Endothelial cell of umbilical vein (primary cell): ENCODE measurements at regions not wholly inside any gene's neighbourhood (a gene's known extent, or its start where the extent isn't known, plus 50 kb on each side); places are given as distances from the start of the nearest gene placed in this dataset.
"Not testable (repeated sequence)": the region's sequence is repeated elsewhere in the genome, so short reads cannot be mapped to it uniquely, and the experiment has no call there.

Experiments used
- BruUV-seq: library from RNA; stranded (reverse); fragments of 400-500 nt; replicated peaks from 2 replicates; lab custom pipeline; 2021; lab: Mats Ljungman, UMichigan
- CTCF ChIA-PET: fragments of 300-600, 350-600 bp; sonication (Branson Sonifier 250); formaldehyde crosslinking; loops from one replicate; lab custom pipeline; 2021; ENCODE audit warnings: antibody characterized with exemption, inconsistent platforms; lab: Charles Lee
- POLR2A ChIA-PET: fragments of 300-600, 350-600 bp; sonication (Branson Sonifier 250); formaldehyde crosslinking; loops from one replicate; lab custom pipeline; 2021; ENCODE audit warnings: antibody characterized with exemption, inconsistent platforms; lab: Charles Lee
- DNase-seq: peaks from one replicate; pipeline ENCODE4 v3.0.0-alpha.2; 2011; ENCODE audit warnings: low read depth, low spot score
- FAIRE-seq: peaks from 2 replicates; lab custom pipeline; 2011; peaks lifted over from hg19 to GRCh38; lab: Jason Lieb, UNC
- H2AFZ ChIP-seq: 2 replicates; pipeline ENCODE4 v1.6.0; 2012; ENCODE audit warnings: low read depth, low read length, control low read depth, inconsistent platforms
- H3K27ac ChIP-seq: 2 replicates; pipeline ENCODE4 v1.5.1; 2011; ENCODE audit warnings: low read depth, mild to moderate bottlenecking, control low read depth, low read length, moderate library complexity; ENCODE audit not compliant: insufficient read depth
- H3K27me3 ChIP-seq, 2 experiments: 2 replicates each; pipeline versions ENCODE4 v1.6.0 to v1.6.1; 2011; ENCODE audit warnings: low read length in 2 of 2, mixed read lengths in 1 of 2; ENCODE audit not compliant: control insufficient read depth in 2 of 2, insufficient read depth in 2 of 2
- H3K36me3 ChIP-seq, 2 experiments: 2 replicates in 1 of 2; 3 replicates in 1 of 2; pipeline ENCODE4 v1.5.1; 2011; ENCODE audit warnings: low read length in 2 of 2, mild to moderate bottlenecking in 1 of 2, moderate library complexity in 1 of 2; ENCODE audit not compliant: control insufficient read depth in 2 of 2, insufficient read depth in 2 of 2; ENCODE audit errors: extremely low read depth in 1 of 2
- H3K4me1 ChIP-seq: 3 replicates; pipeline ENCODE4 v1.5.1; 2011; ENCODE audit warnings: mild to moderate bottlenecking, low read length; ENCODE audit not compliant: control insufficient read depth, insufficient read depth; ENCODE audit errors: extremely low read depth
- H3K4me2 ChIP-seq: 2 replicates; pipeline ENCODE4 v1.6.1; 2011; ENCODE audit warnings: low read length, control low read depth, mixed read lengths; ENCODE audit not compliant: insufficient read depth
- H3K4me3 ChIP-seq, 3 experiments: fragments of 200-600 bp in 1 of 3; sonication (generic), shearing (Covaris generic) in 1 of 3; replicated peaks in 1 of 3; 2 replicates each; pipeline ENCODE4 v1.5.1; 2011 to 2016; ENCODE audit warnings: control low read depth in 3 of 3, low read length in 3 of 3, mild to moderate bottlenecking in 2 of 3, inconsistent platforms in 1 of 3, low read depth in 1 of 3, moderate library complexity in 1 of 3; ENCODE audit not compliant: insufficient read depth in 1 of 3
- H3K79me2 ChIP-seq: 2 replicates; pipeline ENCODE4 v1.6.0; 2012; ENCODE audit warnings: low read length, inconsistent platforms; ENCODE audit not compliant: control insufficient read depth, insufficient read depth
- H3K9ac ChIP-seq: replicated peaks from 2 replicates; pipeline ENCODE3; 2011; ENCODE audit warnings: low read length, control low read depth; ENCODE audit not compliant: insufficient read depth; ENCODE audit errors: extremely low read depth
- H3K9me1 ChIP-seq: replicated peaks from 3 replicates; pipeline ENCODE4 v1.6.0; 2011; ENCODE audit warnings: mild to moderate bottlenecking, low read length; ENCODE audit not compliant: control insufficient read depth, insufficient read depth; ENCODE audit errors: extremely low read depth
- H3K9me3 ChIP-seq: replicated peaks from 2 replicates; pipeline ENCODE4 v1.5.1; 2012; ENCODE audit warnings: low read length, inconsistent platforms; ENCODE audit not compliant: control insufficient read depth, insufficient read depth
- H4K20me1 ChIP-seq: replicated peaks from 2 replicates; pipeline ENCODE3; 2011; ENCODE audit warnings: mild to moderate bottlenecking, low read length; ENCODE audit not compliant: control insufficient read depth, insufficient read depth; ENCODE audit errors: extremely low read depth
- GATA2 ChIP-seq: IDR thresholded peaks from 2 replicates; pipeline ENCODE4 v1.7.0; 2011; ENCODE audit warnings: low read depth, mild to moderate bottlenecking, moderate library complexity, mixed read lengths, low read length; ENCODE audit not compliant: insufficient read length, insufficient read depth
- dilution Hi-C: fragments of 300-500 bp; cut with MboI; formaldehyde crosslinking; loops from one replicate; pipeline ENCODE4 v1.15.0; 2019; ENCODE audit warnings: low sequenced_read_pairs; ENCODE audit not compliant: extremely low pct_ligation_motif_present
- intact Hi-C: fragments of 100-400 bp; cut with micrococcal nuclease; formaldehyde crosslinking; loops from one replicate; pipeline ENCODE4 v1.10.0; 2022

GRCh38 chr1:181924034-181924433 lies 137.5 kb downstream of the ZNF648 start:
- DNase-seq, CTCF ChIA-PET, H3K79me2 ChIP-seq, H3K4me2 ChIP-seq, H2AFZ ChIP-seq, POLR2A ChIA-PET, H3K9ac ChIP-seq, H3K9me3 ChIP-seq, intact Hi-C loops, H3K4me3 ChIP-seq, H3K27me3 ChIP-seq, BruUV-seq, H3K27ac ChIP-seq, dilution Hi-C loops, H3K36me3 ChIP-seq, FAIRE-seq, H4K20me1 ChIP-seq, H3K4me1 ChIP-seq, H3K9me1 ChIP-seq: not testable (repeated sequence)

- CTCF ChIA-PET: no interaction called here
- Histone ChIP-seq H3K4me2 (no peak overlapping the region), H3K79me2 (no peaks in the 10 kb centered on the region), H3K9me3 (no peaks in the 10 kb centered on the region), H4K20me1 (no peaks in the 10 kb centered on the region), H3K27ac (no peak overlapping the region), H3K27me3 (no peaks in the 10 kb centered on the region), H3K9ac (no peak overlapping the region), H3K36me3 (no peaks in the 10 kb centered on the region), H3K9me1 (no peaks in the 10 kb centered on the region), H3K4me3 (no peak overlapping the region), H3K4me1 (no peaks in the 10 kb centered on the region), H2AFZ (no peak overlapping the region)
- POLR2A ChIA-PET: no interaction called here
- no TSS peak for BruUV-seq
- TF ChIP-seq GATA2: no peak
- FAIRE-seq (no peak), DNase-seq (no peak)
- intact Hi-C loops (no loop called here), dilution Hi-C loops (no loop called here)
These were observed 142.0 kb downstream of the ZNF648 start for GRCh38 chr1:181919542-181919941.
